ENCODE measurements at regions not wholly inside any gene's neighbourhood (a gene's known extent, or its start where the extent isn't known, plus 50 kb on each side); places are given as distances from the start of the nearest gene placed in this dataset.

DNA sequence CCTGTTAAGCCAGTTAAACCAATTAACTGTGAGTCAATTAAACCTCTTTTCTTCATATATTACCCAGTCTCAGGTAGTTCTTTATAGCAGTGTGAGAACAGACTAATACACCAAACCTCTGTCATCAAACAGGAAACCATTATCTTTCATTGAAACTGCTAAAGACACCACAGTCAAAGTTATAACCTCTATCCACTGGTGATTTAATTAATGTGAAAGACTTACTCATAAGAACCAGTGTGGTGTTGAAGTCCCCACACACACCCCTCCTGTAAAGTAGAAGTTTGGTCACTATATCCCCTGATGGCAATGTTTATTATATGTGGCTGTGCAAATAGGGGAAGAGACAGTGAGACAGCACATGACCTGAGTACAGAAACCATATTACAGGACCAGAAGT lies 228.1 kb downstream of the NEBL start (continued):
- TF ChIP-seq, protein P1, sequence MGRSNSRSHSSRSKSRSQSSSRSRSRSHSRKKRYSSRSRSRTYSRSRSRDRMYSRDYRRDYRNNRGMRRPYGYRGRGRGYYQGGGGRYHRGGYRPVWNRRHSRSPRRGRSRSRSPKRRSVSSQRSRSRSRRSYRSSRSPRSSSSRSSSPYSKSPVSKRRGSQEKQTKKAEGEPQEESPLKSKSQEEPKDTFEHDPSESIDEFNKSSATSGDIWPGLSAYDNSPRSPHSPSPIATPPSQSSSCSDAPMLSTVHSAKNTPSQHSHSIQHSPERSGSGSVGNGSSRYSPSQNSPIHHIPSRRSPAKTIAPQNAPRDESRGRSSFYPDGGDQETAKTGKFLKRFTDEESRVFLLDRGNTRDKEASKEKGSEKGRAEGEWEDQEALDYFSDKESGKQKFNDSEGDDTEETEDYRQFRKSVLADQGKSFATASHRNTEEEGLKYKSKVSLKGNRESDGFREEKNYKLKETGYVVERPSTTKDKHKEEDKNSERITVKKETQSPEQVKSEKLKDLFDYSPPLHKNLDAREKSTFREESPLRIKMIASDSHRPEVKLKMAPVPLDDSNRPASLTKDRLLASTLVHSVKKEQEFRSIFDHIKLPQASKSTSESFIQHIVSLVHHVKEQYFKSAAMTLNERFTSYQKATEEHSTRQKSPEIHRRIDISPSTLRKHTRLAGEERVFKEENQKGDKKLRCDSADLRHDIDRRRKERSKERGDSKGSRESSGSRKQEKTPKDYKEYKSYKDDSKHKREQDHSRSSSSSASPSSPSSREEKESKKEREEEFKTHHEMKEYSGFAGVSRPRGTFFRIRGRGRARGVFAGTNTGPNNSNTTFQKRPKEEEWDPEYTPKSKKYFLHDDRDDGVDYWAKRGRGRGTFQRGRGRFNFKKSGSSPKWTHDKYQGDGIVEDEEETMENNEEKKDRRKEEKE (IDR thresholded peaks at IDR 0.05): no peak
- TF ChIP-seq, protein P2, sequence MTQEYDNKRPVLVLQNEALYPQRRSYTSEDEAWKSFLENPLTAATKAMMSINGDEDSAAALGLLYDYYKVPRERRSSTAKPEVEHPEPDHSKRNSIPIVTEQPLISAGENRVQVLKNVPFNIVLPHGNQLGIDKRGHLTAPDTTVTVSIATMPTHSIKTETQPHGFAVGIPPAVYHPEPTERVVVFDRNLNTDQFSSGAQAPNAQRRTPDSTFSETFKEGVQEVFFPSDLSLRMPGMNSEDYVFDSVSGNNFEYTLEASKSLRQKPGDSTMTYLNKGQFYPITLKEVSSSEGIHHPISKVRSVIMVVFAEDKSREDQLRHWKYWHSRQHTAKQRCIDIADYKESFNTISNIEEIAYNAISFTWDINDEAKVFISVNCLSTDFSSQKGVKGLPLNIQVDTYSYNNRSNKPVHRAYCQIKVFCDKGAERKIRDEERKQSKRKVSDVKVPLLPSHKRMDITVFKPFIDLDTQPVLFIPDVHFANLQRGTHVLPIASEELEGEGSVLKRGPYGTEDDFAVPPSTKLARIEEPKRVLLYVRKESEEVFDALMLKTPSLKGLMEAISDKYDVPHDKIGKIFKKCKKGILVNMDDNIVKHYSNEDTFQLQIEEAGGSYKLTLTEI (CRISPR knock-in tag; conservative IDR thresholded peaks at IDR 0.05): no peak
- TF ChIP-seq AHR (CRISPR knock-in tag; IDR thresholded peaks at IDR 0.05) (no peak), ZNF121 (CRISPR knock-in tag; IDR thresholded peaks at IDR 0.05) (no peak)

DNA sequence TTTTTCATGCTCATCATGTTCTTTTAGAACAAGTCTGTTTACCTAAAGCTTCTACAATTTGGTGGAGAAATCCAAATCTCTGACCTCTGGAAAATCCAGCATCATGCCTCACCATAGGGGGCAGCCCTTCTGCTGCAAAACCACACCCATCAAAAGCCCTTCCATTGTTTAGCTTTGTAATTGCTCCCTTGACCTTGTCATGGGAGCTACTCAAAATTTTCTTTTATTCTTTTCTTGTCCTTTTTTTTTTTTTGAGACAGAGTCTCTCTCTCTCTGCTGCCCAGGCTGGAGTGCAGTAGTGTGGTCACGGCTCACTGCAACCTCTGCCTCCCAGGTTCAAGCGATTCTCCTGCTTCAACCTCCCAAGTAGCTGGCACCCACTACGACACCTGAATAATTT lies 234.4 kb downstream of the NEBL start:
- H3K9ac ChIP-seq (ENCODE audit: insufficient read depth, low read depth, low read length): no peak overlapping the region
- WGBS (ENCODE audit: low lambda C conversion rate): 10% methylated on average over 3 of the region's 3 CpGs
- no peak for ATAC-seq
- H3K36me3 ChIP-seq (replicated peaks in 1 of 2; ENCODE audit: control insufficient read depth in 1 of 2, insufficient read depth in 2 of 2, low read length in 2 of 2): no peaks in the 10 kb centered on the region
- no peaks in the 10 kb centered on the region for H4K20me1 ChIP-seq (ENCODE audit: insufficient read depth, low read length)
- peaks cover 57% of the 10 kb centered on the region for H3K9me3 ChIP-seq (ENCODE audit: low read length)
- intact Hi-C loops (cut with micrococcal nuclease; ENCODE audit: unreplicated experiment): no loop called here
- no peaks in the 10 kb centered on the region for H3K27me3 ChIP-seq (ENCODE audit: control insufficient read depth in 1 of 2, insufficient read depth in 2 of 2, low read length in 2 of 2)
- no peak for TF ChIP-seq ZIK1 (CRISPR knock-in tag; IDR thresholded peaks at IDR 0.05; ENCODE audit: borderline replicate concordance, low read depth)
- TF ChIP-seq ZNF430 (CRISPR knock-in tag; IDR thresholded peaks at IDR 0.05): no peak
- TF ChIP-seq ZNF776 (CRISPR knock-in tag; IDR thresholded peaks at IDR 0.05): no peak
- TF ChIP-seq ZNF782 (CRISPR knock-in tag; IDR thresholded peaks at IDR 0.05; ENCODE audit: borderline replicate concordance): no peak
- 0 out of 2 replicates have a peak, but pooled peaks have one; percentile 66 for TF ChIP-seq ZNF317 (CRISPR knock-in tag; IDR thresholded peaks at IDR 0.05)
- TF ChIP-seq HMG20B (CRISPR knock-in tag; conservative IDR thresholded peaks at IDR 0.05): no peak
- FAIRE-seq: no peak
- in situ Hi-C loops (cut with HindIII; ENCODE audit: extremely low pct_ligation_motif_present, low pct_unique_long_range_greater_than_20kb): no loop called here
- H3K27ac ChIP-seq (ENCODE audit: extremely low read length, insufficient read depth, low read length): no peak overlapping the region
- CTCF ChIA-PET (ENCODE audit: low intra/inter-chr PET ratio, low total read pairs): no interaction called here
- H3K79me2 ChIP-seq (ENCODE audit: insufficient read depth, low read length): no peaks in the 10 kb centered on the region
- H3K4me1 ChIP-seq (ENCODE audit: insufficient read depth, low read length): no peaks in the 10 kb centered on the region
- POLR2A ChIA-PET: no interaction called here
- no peak overlapping the region for H3K4me2 ChIP-seq (ENCODE audit: low read depth, low read length)
- no peak for DNase-seq (ENCODE audit: low spot score)
- BruUV-seq (replicated peaks): no TSS peak
- H3K4me3 ChIP-seq (replicated peaks in 1 of 3; ENCODE audit: insufficient read depth in 1 of 3, low read depth in 2 of 3, low read length in 3 of 3): no peak overlapping the region
- no peak overlapping the region for H2AFZ ChIP-seq (ENCODE audit: low read length)

All from HepG2 (cell line).